HL-60/S4 treated with retinoic acid at 250 ng/mL for 4 days and 3 days (cell line): ENCODE measurements at regions not wholly inside any gene's neighbourhood (a gene's known extent, or its start where the extent isn't known, plus 50 kb on each side); places are given as distances from the start of the nearest gene placed in this dataset.

ENCODE experiments used
- in situ Hi-C: fragments of 300-500 bp; cut with MboI; formaldehyde crosslinking; loops from 2 replicates; pipeline ENCODE4 v1.7.0; 2022; ENCODE audit warnings: low sequenced_read_pairs

- in situ Hi-C loops, result no loop called here
These were observed 369.1 kb downstream of the MTX2 start for GRCh38 chr2:176638167-176639015.

GRCh38 chr2:176639016-176639343, 369.7 kb downstream of the MTX2 start:
- in situ Hi-C loops, result no loop called here

- in situ Hi-C loops, result no loop called here
These were observed 370.4 kb downstream of the MTX2 start for GRCh38 chr2:176639671-176640070.

GRCh38 chr2:176641436-176641835, 372.2 kb downstream of the MTX2 start:
- in situ Hi-C loops, result no loop called here

GRCh38 chr2:176642074-176642473, 372.8 kb downstream of the MTX2 start:
- in situ Hi-C loops, result no loop called here

GRCh38 chr2:176643646-176644045, 374.4 kb downstream of the MTX2 start:
- in situ Hi-C loops, result no loop called here

GRCh38 chr2:176645494-176645893, 376.3 kb downstream of the MTX2 start:
- in situ Hi-C loops, result no loop called here

GRCh38 chr2:176646033-176646615, 376.9 kb downstream of the MTX2 start:
- in situ Hi-C loops, result no loop called here

- in situ Hi-C loops, result no loop called here
These were observed 378.3 kb downstream of the MTX2 start for GRCh38 chr2:176647325-176648165.

- in situ Hi-C loops, result no loop called here
These were observed 379.6 kb downstream of the MTX2 start for GRCh38 chr2:176648700-176649297.

- in situ Hi-C loops, result loop anchor here (25.0 kb wide), 1 partner anchor 513 kb away; the partner anchor contains the start of gene HOXD8
These were observed 381.0 kb downstream of the MTX2 start for GRCh38 chr2:176650104-176650837.

GRCh38 chr2:176650838-176651555, 381.8 kb downstream of the MTX2 start:
- in situ Hi-C loops, result loop anchor here (25.0 kb wide), 1 partner anchor 514 kb away; the partner anchor contains the start of gene HOXD8

GRCh38 chr2:176652300-176653182, 383.3 kb downstream of the MTX2 start:
- in situ Hi-C loops, result loop anchor here (25.0 kb wide), 1 partner anchor 515 kb away; the partner anchor contains the start of gene HOXD8

- in situ Hi-C loops, result loop anchor here (25.0 kb wide), 1 partner anchor 516 kb away; the partner anchor contains the start of gene HOXD8
These were observed 384.5 kb downstream of the MTX2 start for GRCh38 chr2:176653479-176654443.

GRCh38 chr2:176656038-176656775, 387.0 kb downstream of the MTX2 start:
- in situ Hi-C loops, result loop anchor here (25.0 kb wide), 1 partner anchor 519 kb away; the partner anchor contains the start of gene HOXD8

GRCh38 chr2:176656776-176657140, 387.5 kb downstream of the MTX2 start:
- in situ Hi-C loops, result loop anchor here (25.0 kb wide), 1 partner anchor 519 kb away; the partner anchor contains the start of gene HOXD8

- in situ Hi-C loops, result loop anchor here (25.0 kb wide), 1 partner anchor 520 kb away; the partner anchor contains the start of gene HOXD8
These were observed 388.2 kb downstream of the MTX2 start for GRCh38 chr2:176657393-176657792.
